SU-DHL-6 (cell line): ENCODE measurements at regions not wholly inside any gene's neighbourhood (a gene's known extent, or its start where the extent isn't known, plus 50 kb on each side); places are given as distances from the start of the nearest gene placed in this dataset.

Source experiments
- H2AFZ ChIP-seq: fragments of 200-600 bp; sonication (generic); 2 replicates; pipeline ENCODE4 v1.6.1; 2014; ENCODE audit warnings: low read depth, mild to moderate bottlenecking, moderate library complexity, mixed read lengths, antibody characterized with exemption, low read length; ENCODE audit not compliant: severe bottlenecking
- H3F3A ChIP-seq: fragments of 200-600 bp; shearing (Covaris generic); 2 replicates; pipeline ENCODE4 v1.6.0; 2016; ENCODE audit warnings: antibody characterized with exemption, mild to moderate bottlenecking; ENCODE audit not compliant: insufficient read depth
- H3K27ac ChIP-seq: fragments of 200-600 bp; sonication (generic); 2 replicates; pipeline ENCODE4 v1.5.1; 2016; ENCODE audit warnings: low read depth, mild to moderate bottlenecking, low read length, moderate library complexity, mixed read lengths
- H3K27me3 ChIP-seq: fragments of 200-600 bp; sonication (generic), shearing (Covaris generic); 2 replicates; pipeline ENCODE4 v1.6.0; 2014; ENCODE audit warnings: mild to moderate bottlenecking, low read length
- H3K36me3 ChIP-seq: fragments of 200-600 bp; sonication (generic); 2 replicates; pipeline ENCODE4 v1.6.1; 2014; ENCODE audit warnings: mild to moderate bottlenecking, low read length, mixed read lengths
- H3K4me2 ChIP-seq: fragments of 300-600, 200-600 bp; shearing (Covaris generic), sonication (generic); 2 replicates; pipeline ENCODE4 v1.6.0; 2014; ENCODE audit warnings: low read length, low read depth, mild to moderate bottlenecking; ENCODE audit not compliant: poor library complexity, severe bottlenecking
- H3K4me3 ChIP-seq: fragments of 200-600 bp; sonication (generic); 2 replicates; pipeline ENCODE4 v1.5.1; 2014; ENCODE audit warnings: antibody characterized with exemption, low read length, mild to moderate bottlenecking, mixed read lengths; ENCODE audit not compliant: insufficient read depth, poor library complexity, severe bottlenecking
- H3K79me2 ChIP-seq: fragments of 200-600 bp; sonication (generic); 2 replicates; pipeline ENCODE4 v1.6.1; 2014; ENCODE audit warnings: mild to moderate bottlenecking, low read length, moderate library complexity; ENCODE audit not compliant: insufficient read depth
- H3K9ac ChIP-seq: fragments of 200-600 bp; sonication (generic); 2 replicates; pipeline ENCODE4 v1.7.0; 2014; ENCODE audit warnings: mild to moderate bottlenecking, low read length
- H3K9me2 ChIP-seq: fragments of 200-600 bp; sonication (generic); replicated peaks from 2 replicates; pipeline ENCODE4 v1.6.1; 2014; ENCODE audit warnings: low read length; ENCODE audit not compliant: insufficient read depth
- H3K9me3 ChIP-seq: fragments of 200-600 bp; sonication (generic); 2 replicates; pipeline ENCODE4 v1.6.1; 2014; ENCODE audit warnings: low read length, mixed read lengths; ENCODE audit not compliant: insufficient read depth
- H4K20me1 ChIP-seq: fragments of 200-600 bp; sonication (generic); 2 replicates; pipeline ENCODE4 v1.6.1; 2014; ENCODE audit warnings: low read depth, mild to moderate bottlenecking, antibody characterized with exemption, low read length, moderate library complexity, mixed read lengths
- EZH2phosphoT487 ChIP-seq: fragments of 200-600 bp; sonication (generic), shearing (Covaris generic); conservative IDR thresholded peaks from 2 replicates; pipeline ENCODE4 v1.6.1; 2018; ENCODE audit warnings: mild to moderate bottlenecking, antibody characterized with exemption, low read length, moderate library complexity, mixed read lengths
- TF ChIP-seq, protein P1 (sequence below): fragments of 200-600 bp; sonication (generic); IDR thresholded peaks from one replicate; pipeline ENCODE4 v1.5.1; 2017; ENCODE audit warnings: antibody characterized with exemption, mild to moderate bottlenecking, low read length, moderate library complexity; ENCODE audit not compliant: insufficient read depth, poor library complexity, severe bottlenecking

- Histone ChIP-seq H3K9ac (no peak overlapping the region), H3F3A (no peaks in the 10 kb centered on the region), H2AFZ (no peak overlapping the region), H3K79me2 (no peaks in the 10 kb centered on the region), H3K4me3 (no peak overlapping the region), H3K9me3 (no peaks in the 10 kb centered on the region), H3K27me3 (no peaks in the 10 kb centered on the region), H4K20me1 (no peaks in the 10 kb centered on the region), H3K36me3 (no peaks in the 10 kb centered on the region), H3K9me2 (no peaks in the 10 kb centered on the region; the same call in 1 of the 2 replicates), H3K27ac (no peak overlapping the region), H3K4me2 (no peak overlapping the region)
- TF ChIP-seq, protein P1, sequence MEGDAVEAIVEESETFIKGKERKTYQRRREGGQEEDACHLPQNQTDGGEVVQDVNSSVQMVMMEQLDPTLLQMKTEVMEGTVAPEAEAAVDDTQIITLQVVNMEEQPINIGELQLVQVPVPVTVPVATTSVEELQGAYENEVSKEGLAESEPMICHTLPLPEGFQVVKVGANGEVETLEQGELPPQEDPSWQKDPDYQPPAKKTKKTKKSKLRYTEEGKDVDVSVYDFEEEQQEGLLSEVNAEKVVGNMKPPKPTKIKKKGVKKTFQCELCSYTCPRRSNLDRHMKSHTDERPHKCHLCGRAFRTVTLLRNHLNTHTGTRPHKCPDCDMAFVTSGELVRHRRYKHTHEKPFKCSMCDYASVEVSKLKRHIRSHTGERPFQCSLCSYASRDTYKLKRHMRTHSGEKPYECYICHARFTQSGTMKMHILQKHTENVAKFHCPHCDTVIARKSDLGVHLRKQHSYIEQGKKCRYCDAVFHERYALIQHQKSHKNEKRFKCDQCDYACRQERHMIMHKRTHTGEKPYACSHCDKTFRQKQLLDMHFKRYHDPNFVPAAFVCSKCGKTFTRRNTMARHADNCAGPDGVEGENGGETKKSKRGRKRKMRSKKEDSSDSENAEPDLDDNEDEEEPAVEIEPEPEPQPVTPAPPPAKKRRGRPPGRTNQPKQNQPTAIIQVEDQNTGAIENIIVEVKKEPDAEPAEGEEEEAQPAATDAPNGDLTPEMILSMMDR = no peak
- no peak for TF ChIP-seq EZH2phosphoT487
These were observed 134.0 kb downstream of the SAMD5 start for GRCh38 chr6:147642458-147642857.

GRCh38 chr6:147643341-147644200 lies 135.1 kb downstream of the SAMD5 start:
- H3K9me2 ChIP-seq = no peaks in the 10 kb centered on the region; the same call in 1 of the 2 replicates
- no peak overlapping the region for H3K9ac ChIP-seq
- H3K4me2 ChIP-seq = no peak overlapping the region
- H3K79me2 ChIP-seq = no peaks in the 10 kb centered on the region
- no peak overlapping the region for H3K4me3 ChIP-seq
- no peaks in the 10 kb centered on the region for H3F3A ChIP-seq
- H4K20me1 ChIP-seq = no peaks in the 10 kb centered on the region
- TF ChIP-seq, protein P1 = no peak
- no peak for TF ChIP-seq EZH2phosphoT487
- H2AFZ ChIP-seq = no peak overlapping the region
- H3K9me3 ChIP-seq = no peaks in the 10 kb centered on the region
- no peaks in the 10 kb centered on the region for H3K36me3 ChIP-seq
- no peak overlapping the region for H3K27ac ChIP-seq
- H3K27me3 ChIP-seq = no peaks in the 10 kb centered on the region

GRCh38 chr6:147648916-147649315 lies 140.4 kb downstream of the SAMD5 start:
- Histone ChIP-seq H3F3A (no peaks in the 10 kb centered on the region), H4K20me1 (no peaks in the 10 kb centered on the region), H3K4me3 (no peak overlapping the region), H3K9ac (no peak overlapping the region), H3K79me2 (no peaks in the 10 kb centered on the region), H3K9me2 (no peaks in the 10 kb centered on the region; the same call in 1 of the 2 replicates), H2AFZ (no peak overlapping the region), H3K9me3 (no peaks in the 10 kb centered on the region), H3K4me2 (no peak overlapping the region), H3K36me3 (no peaks in the 10 kb centered on the region), H3K27me3 (no peaks in the 10 kb centered on the region), H3K27ac (no peak overlapping the region)
- TF ChIP-seq, protein P1 = no peak
- no peak for TF ChIP-seq EZH2phosphoT487
